Neural crest cell (in vitro differentiated cells): ENCODE measurements at regions not wholly inside any gene's neighbourhood (a gene's known extent, or its start where the extent isn't known, plus 50 kb on each side); places are given as distances from the start of the nearest gene placed in this dataset.
A peak's percentile ranks its signal among the peaks of the same experiment; 100 is the strongest.

Experiments
- DNase-seq: peaks from one replicate; pipeline ENCODE4 v3.0.0; 2021; ENCODE audit warnings: low read depth, mixed read lengths, low spot score
- H3K27ac Mint-ChIP-seq: one replicate; pipeline ENCODE4 v1.8.0; 2021; ENCODE audit warnings: mild to moderate bottlenecking, mixed read lengths; ENCODE audit not compliant: unreplicated experiment
- H3K27me3 Mint-ChIP-seq: 2 replicates; pipeline ENCODE4 v1.8.0; 2021; ENCODE audit warnings: low read depth, mild to moderate bottlenecking, mixed read lengths
- H3K36me3 Mint-ChIP-seq: 2 replicates; pipeline ENCODE4 v1.8.0; 2021; ENCODE audit warnings: low read depth, mild to moderate bottlenecking, mixed read lengths
- H3K4me1 Mint-ChIP-seq: 2 replicates; pipeline ENCODE4 v1.8.0; 2021; ENCODE audit warnings: mixed read lengths
- H3K4me3 Mint-ChIP-seq: one replicate; pipeline ENCODE4 v1.8.0; 2021; ENCODE audit warnings: mild to moderate bottlenecking, mixed read lengths
- H3K9me3 Mint-ChIP-seq: 2 replicates; pipeline ENCODE4 v1.8.0; 2021; ENCODE audit warnings: mixed read lengths
- CTCF ChIP-seq: fragments of 200-600 bp; sonication (generic); conservative IDR thresholded peaks from 2 replicates; pipeline ENCODE4 v1.5.0; 2021; ENCODE audit warnings: antibody characterized with exemption, mild to moderate bottlenecking

DNA sequence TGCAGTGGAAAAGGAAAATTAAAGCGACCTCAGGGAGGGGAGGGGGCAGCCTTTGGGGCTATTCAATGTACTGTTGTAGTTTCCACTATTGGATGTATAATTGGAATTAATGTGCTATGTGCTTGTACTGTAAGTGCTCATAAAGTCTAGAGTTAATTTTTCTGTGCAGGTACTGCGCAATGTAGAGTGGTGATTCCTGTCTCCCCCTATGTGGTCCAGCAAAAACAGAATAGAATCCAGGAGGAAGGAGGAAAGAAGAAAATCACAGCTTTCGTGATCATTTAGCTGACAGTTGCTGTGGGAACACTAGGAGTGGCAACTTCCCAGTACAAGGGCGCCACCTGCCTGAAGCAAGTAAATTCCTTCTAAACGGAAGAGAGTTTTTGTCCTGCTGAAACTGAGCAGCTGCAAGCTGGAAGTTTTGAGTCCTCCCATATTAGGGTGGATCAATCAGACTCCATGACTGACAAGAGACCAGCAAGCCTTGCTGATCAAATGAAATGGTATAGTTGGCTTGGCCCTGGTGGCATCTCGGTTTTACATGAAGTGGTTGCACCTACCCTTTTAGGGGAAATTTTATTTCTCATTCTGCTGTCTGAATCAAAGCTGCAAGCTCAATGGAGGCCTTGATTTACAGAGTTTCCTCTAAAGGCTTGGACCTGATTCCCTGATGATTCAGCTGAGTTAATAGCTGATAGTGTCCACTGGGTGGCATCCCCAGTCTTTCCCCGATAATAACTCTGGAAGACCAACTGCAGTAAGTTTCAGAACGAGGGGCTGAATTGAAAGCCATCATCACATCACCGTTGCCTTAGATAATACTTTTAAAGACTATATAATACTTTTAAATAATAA, 299.8 kb downstream of the HGF start:
- no peaks in the 10 kb centered on the region for H3K36me3 Mint-ChIP-seq
- peak; percentile 84 for TF ChIP-seq CTCF
- H3K4me3 Mint-ChIP-seq: no peak overlapping the region
- H3K9me3 Mint-ChIP-seq: no peaks in the 10 kb centered on the region
- H3K4me1 Mint-ChIP-seq: peaks cover 12% of the 10 kb centered on the region
- H3K27me3 Mint-ChIP-seq: no peaks in the 10 kb centered on the region
- no peak overlapping the region for H3K27ac Mint-ChIP-seq
- peak; percentile 70 for DNase-seq

GRCh38 chr7:81469153-81469868, 300.5 kb downstream of the HGF start:
- TF ChIP-seq CTCF: no peak
- Mint-ChIP-seq H3K27ac (no peak overlapping the region), H3K4me1 (peaks cover 12% of the 10 kb centered on the region), H3K9me3 (no peaks in the 10 kb centered on the region), H3K27me3 (no peaks in the 10 kb centered on the region), H3K4me3 (no peak overlapping the region), H3K36me3 (no peaks in the 10 kb centered on the region)
- no peak for DNase-seq

DNA sequence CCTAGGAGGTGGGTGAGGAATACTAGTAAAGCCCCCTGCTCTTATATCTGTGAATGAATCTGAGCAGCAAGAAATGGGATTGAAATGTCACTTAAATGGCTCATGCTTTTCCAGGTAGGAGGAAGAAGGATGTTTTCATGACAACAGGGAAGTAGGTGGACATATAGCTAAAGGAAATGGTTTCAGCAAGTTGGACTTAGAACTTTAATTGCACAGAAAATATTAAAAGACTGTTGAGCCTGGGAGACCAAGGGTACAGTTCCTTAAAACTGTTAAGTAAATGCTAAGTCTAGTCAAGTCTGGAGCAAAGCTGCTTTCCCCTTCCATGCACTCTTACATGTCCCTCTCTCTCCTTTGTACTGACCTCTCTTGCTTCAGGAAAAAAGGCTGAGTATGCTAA, 301.3 kb downstream of the HGF start:
- DNase-seq: no peak
- no peaks in the 10 kb centered on the region for H3K36me3 Mint-ChIP-seq
- no peaks in the 10 kb centered on the region for H3K9me3 Mint-ChIP-seq
- no peak overlapping the region for H3K4me3 Mint-ChIP-seq
- no peak overlapping the region for H3K27ac Mint-ChIP-seq
- peaks cover 12% of the 10 kb centered on the region for H3K4me1 Mint-ChIP-seq
- no peaks in the 10 kb centered on the region for H3K27me3 Mint-ChIP-seq
- no peak for TF ChIP-seq CTCF

DNA sequence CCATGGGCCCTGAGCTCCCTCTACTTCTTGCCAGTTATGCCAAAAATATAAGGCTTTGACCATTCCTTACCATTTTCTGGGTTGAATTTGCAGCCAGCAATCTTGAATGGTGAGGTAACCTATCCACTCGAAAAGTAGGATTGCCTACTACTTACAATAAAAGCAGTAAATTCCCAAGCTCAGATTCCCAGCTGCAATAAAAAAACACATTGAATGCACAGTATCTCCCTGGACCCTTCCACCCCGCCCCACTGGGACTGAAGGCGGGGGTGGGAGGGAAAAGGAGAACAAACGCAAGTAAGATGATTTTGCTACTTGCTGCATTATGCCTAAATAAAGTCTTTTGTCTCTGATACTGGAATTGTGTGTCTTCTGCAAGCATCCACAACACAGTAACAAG, 301.9 kb downstream of the HGF start:
- Mint-ChIP-seq H3K4me1 (peaks cover 12% of the 10 kb centered on the region), H3K9me3 (no peaks in the 10 kb centered on the region), H3K27me3 (no peaks in the 10 kb centered on the region), H3K36me3 (no peaks in the 10 kb centered on the region), H3K27ac (no peak overlapping the region), H3K4me3 (no peak overlapping the region)
- no peak for TF ChIP-seq CTCF
- no peak for DNase-seq

DNA sequence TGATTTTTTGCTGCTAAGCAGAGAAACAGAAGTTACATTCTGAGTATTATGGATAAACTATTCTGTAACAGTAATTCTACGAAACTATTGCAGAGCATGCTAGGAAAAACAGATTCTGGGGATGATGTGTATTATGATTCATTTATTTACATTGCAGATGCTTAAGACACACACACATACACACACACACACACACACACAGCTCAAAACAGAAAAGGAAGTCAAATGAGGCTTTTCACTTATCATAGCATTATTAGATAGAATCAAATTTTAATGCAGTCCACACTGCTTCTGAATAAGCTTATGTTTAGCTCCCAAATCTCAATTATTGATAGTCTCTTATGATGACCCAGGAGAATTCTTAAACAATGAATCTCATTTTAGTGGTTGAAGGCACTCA, 307.2 kb downstream of the HGF start:
- no peaks in the 10 kb centered on the region for H3K4me1 Mint-ChIP-seq
- no peak overlapping the region for H3K4me3 Mint-ChIP-seq
- H3K27me3 Mint-ChIP-seq: no peaks in the 10 kb centered on the region
- DNase-seq: no peak
- no peaks in the 10 kb centered on the region for H3K36me3 Mint-ChIP-seq
- no peak for TF ChIP-seq CTCF
- no peak overlapping the region for H3K27ac Mint-ChIP-seq
- no peaks in the 10 kb centered on the region for H3K9me3 Mint-ChIP-seq
